Neural progenitor cell (in vitro differentiated cells): ENCODE measurements at regions not wholly inside any gene's neighbourhood (a gene's known extent, or its start where the extent isn't known, plus 50 kb on each side); places are given as distances from the start of the nearest gene placed in this dataset.

ENCODE experiments used
- EZH2 ChIP-seq: fragments of 200-600 bp; sonication (generic); IDR thresholded peaks from 2 replicates; pipeline ENCODE4 v1.6.1; 2017; ENCODE audit warnings: antibody characterized with exemption, mild to moderate bottlenecking, moderate library complexity
- EZH2phosphoT487 ChIP-seq: fragments of 200-600 bp; sonication (generic); IDR thresholded peaks from 2 replicates; pipeline ENCODE4 v1.6.1; 2017; ENCODE audit warnings: antibody characterized with exemption
- TF ChIP-seq, protein P1 (sequence below): fragments of 200-600 bp; sonication (generic); IDR thresholded peaks from 2 replicates; pipeline ENCODE4 v1.5.1; 2017; ENCODE audit warnings: antibody characterized with exemption, mild to moderate bottlenecking

DNA sequence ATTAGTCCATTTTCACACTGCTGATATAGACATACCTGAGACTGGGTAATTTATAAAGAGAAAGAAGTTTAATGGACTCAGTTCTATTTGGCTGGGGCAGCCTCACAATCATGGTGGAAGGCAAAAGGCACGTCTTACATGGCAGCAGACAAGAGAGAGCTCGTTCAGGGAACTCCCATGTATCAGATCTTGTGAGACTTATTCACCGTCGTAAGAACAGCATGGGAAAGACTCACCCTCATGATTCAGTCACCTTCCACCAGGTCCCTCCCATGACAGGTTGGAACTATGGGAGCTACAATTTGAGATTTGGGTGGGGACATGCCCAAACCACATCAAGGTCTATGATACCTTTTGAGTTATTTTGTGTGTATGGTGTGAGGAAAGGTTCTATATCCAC, 66.9 kb downstream of the METRNL start:
- TF ChIP-seq EZH2, result no peak
- TF ChIP-seq, protein P1, sequence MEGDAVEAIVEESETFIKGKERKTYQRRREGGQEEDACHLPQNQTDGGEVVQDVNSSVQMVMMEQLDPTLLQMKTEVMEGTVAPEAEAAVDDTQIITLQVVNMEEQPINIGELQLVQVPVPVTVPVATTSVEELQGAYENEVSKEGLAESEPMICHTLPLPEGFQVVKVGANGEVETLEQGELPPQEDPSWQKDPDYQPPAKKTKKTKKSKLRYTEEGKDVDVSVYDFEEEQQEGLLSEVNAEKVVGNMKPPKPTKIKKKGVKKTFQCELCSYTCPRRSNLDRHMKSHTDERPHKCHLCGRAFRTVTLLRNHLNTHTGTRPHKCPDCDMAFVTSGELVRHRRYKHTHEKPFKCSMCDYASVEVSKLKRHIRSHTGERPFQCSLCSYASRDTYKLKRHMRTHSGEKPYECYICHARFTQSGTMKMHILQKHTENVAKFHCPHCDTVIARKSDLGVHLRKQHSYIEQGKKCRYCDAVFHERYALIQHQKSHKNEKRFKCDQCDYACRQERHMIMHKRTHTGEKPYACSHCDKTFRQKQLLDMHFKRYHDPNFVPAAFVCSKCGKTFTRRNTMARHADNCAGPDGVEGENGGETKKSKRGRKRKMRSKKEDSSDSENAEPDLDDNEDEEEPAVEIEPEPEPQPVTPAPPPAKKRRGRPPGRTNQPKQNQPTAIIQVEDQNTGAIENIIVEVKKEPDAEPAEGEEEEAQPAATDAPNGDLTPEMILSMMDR, result no peak
- TF ChIP-seq EZH2phosphoT487, result no peak
